ENCODE measurements at regions not wholly inside any gene's neighbourhood (a gene's known extent, or its start where the extent isn't known, plus 50 kb on each side); places are given as distances from the start of the nearest gene placed in this dataset.

- H3K9ac ChIP-seq (ENCODE audit: insufficient read depth in 1 of 2, low read length in 2 of 2): no peak overlapping the region
- no peaks in the 10 kb centered on the region for H3K36me3 ChIP-seq (ENCODE audit: control insufficient read depth in 4 of 4, insufficient read depth in 4 of 4, low read length in 4 of 4)
- no peaks in the 10 kb centered on the region for H3K27me3 ChIP-seq (ENCODE audit: control insufficient read depth in 3 of 3, insufficient read depth in 3 of 3, low read length in 2 of 3)
- H3K4me1 ChIP-seq (ENCODE audit: control insufficient read depth in 5 of 5, insufficient read depth in 5 of 5, low read length in 5 of 5): no peaks in the 10 kb centered on the region
- DNase-seq (no peak), ATAC-seq (ENCODE audit: insufficient read depth, low FRiP score) (peak; percentile 41)
- TF ChIP-seq, protein P1, sequence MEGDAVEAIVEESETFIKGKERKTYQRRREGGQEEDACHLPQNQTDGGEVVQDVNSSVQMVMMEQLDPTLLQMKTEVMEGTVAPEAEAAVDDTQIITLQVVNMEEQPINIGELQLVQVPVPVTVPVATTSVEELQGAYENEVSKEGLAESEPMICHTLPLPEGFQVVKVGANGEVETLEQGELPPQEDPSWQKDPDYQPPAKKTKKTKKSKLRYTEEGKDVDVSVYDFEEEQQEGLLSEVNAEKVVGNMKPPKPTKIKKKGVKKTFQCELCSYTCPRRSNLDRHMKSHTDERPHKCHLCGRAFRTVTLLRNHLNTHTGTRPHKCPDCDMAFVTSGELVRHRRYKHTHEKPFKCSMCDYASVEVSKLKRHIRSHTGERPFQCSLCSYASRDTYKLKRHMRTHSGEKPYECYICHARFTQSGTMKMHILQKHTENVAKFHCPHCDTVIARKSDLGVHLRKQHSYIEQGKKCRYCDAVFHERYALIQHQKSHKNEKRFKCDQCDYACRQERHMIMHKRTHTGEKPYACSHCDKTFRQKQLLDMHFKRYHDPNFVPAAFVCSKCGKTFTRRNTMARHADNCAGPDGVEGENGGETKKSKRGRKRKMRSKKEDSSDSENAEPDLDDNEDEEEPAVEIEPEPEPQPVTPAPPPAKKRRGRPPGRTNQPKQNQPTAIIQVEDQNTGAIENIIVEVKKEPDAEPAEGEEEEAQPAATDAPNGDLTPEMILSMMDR (IDR thresholded peaks at IDR 0.05; ENCODE audit: control extremely low read depth, extremely low read depth): no peak
- H3K27ac ChIP-seq (ENCODE audit: low read depth in 1 of 2, low read length in 1 of 2): no peak overlapping the region
- peaks cover 0 to 14% (median 3%) of the 10 kb centered on the region in 4 donors for H3K9me3 ChIP-seq (ENCODE audit: control insufficient read depth in 4 of 4, insufficient read depth in 3 of 4, low read length in 3 of 4)
- 95% methylated on average over 7 of the region's 7 CpGs for WGBS, 2 donors
- H3K4me3 ChIP-seq: no peak overlapping the region
These were observed 1369.9 kb downstream of the KCNT2 start for GRCh38 chr1:195238313-195238712.

GRCh38 chr1:195236991-195237889 is 1371.0 kb downstream of the KCNT2 start:
- no peak overlapping the region for H3K4me3 ChIP-seq
- H3K27ac ChIP-seq (ENCODE audit: low read depth in 1 of 2, low read length in 1 of 2): no peak overlapping the region
- peak in 2 of 3 donors; percentile 0 to 7 for DNase-seq
- peaks cover 0 to 14% (median 3%) of the 10 kb centered on the region in 4 donors for H3K9me3 ChIP-seq (ENCODE audit: control insufficient read depth in 4 of 4, insufficient read depth in 3 of 4, low read length in 3 of 4)
- no peak overlapping the region for H3K9ac ChIP-seq (ENCODE audit: insufficient read depth in 1 of 2, low read length in 2 of 2)
- TF ChIP-seq, protein P1 (IDR thresholded peaks at IDR 0.05; ENCODE audit: control extremely low read depth, extremely low read depth): no peak
- no peak for ATAC-seq (ENCODE audit: insufficient read depth, low FRiP score)
- WGBS, 2 donors: 72 to 82% methylated on average over 7 of the region's 7 CpGs
- H3K4me1 ChIP-seq (ENCODE audit: control insufficient read depth in 5 of 5, insufficient read depth in 5 of 5, low read length in 5 of 5): no peaks in the 10 kb centered on the region
- H3K36me3 ChIP-seq (ENCODE audit: control insufficient read depth in 4 of 4, insufficient read depth in 4 of 4, low read length in 4 of 4): no peaks in the 10 kb centered on the region
- H3K27me3 ChIP-seq (ENCODE audit: control insufficient read depth in 3 of 3, insufficient read depth in 3 of 3, low read length in 2 of 3): no peaks in the 10 kb centered on the region

DNA sequence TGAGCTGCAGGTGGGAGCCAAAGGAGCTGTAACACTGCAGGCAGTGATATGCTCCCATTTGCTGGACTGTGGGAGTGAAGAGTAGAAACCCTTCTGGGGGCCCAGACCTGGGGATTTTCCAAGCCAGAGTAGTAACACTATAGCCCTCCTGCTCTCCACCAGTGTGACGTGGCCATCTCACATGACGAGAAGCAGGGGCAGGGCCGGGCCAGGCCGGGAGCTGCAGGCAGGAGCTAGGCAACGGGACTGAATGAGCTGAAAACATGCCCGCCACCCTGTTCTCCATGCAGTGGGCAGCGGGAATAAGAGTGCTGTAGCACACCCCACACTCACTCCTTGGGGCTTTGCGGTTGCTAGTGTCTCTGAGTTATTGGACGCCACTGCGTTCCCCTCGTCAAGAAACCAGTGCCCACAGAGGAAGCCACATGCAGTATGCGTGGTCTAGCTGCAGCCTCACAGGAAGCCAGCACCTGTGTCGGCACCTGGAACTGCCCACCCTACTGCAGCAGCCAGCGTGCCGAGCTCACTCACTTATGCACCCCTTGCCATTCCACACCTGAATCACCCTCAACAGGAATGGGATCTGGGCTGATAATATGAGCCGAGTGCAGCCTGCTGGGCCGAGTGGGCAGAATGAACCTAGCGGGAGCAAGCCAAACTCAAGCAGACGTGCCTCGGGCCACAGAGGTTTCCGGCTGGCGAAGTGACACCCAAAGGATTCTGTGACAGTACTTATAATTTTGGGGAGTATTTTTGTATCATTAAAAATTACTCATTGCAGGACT is 1389.6 kb downstream of the KCNT2 start:
- no peak for DNase-seq
- WGBS, 2 donors: 91 to 95% methylated on average over 22 of the region's 22 CpGs
- Histone ChIP-seq H3K9ac (ENCODE audit: insufficient read depth in 1 of 2, low read length in 2 of 2) (no peak overlapping the region), H3K4me1 (ENCODE audit: control insufficient read depth in 5 of 5, insufficient read depth in 5 of 5, low read length in 5 of 5) (no peaks in the 10 kb centered on the region), H3K27ac (ENCODE audit: low read depth in 1 of 2, low read length in 1 of 2) (no peak overlapping the region), H3K9me3 (ENCODE audit: control insufficient read depth in 4 of 4, insufficient read depth in 3 of 4, low read length in 3 of 4) (peaks cover 0 to 6% (median 2%) of the 10 kb centered on the region in 4 donors), H3K27me3 (ENCODE audit: control insufficient read depth in 3 of 3, insufficient read depth in 3 of 3, low read length in 2 of 3) (no peaks in the 10 kb centered on the region), H3K4me3 (no peak overlapping the region), H3K36me3 (ENCODE audit: control insufficient read depth in 4 of 4, insufficient read depth in 4 of 4, low read length in 4 of 4) (no peaks in the 10 kb centered on the region)
- TF ChIP-seq, protein P1 (IDR thresholded peaks at IDR 0.05; ENCODE audit: control extremely low read depth, extremely low read depth): no peak
- no peak for ATAC-seq (ENCODE audit: insufficient read depth, low FRiP score)

All from lung (tissue), 11 donors.